KBM-7 (cell line): ENCODE measurements at regions not wholly inside any gene's neighbourhood (a gene's known extent, or its start where the extent isn't known, plus 50 kb on each side); places are given as distances from the start of the nearest gene placed in this dataset.
"Not testable (repeated sequence)": the region's sequence is repeated elsewhere in the genome, so short reads cannot be mapped to it uniquely, and the experiment has no call there.

ENCODE experiments used
- DNase-seq: peaks from one replicate; pipeline ENCODE4 v3.0.0-alpha.2; 2015
- in situ Hi-C: fragments of 300-500 bp; cut with MboI; formaldehyde crosslinking; loops from 2 replicates; pipeline ENCODE4 v1.14.3; 2020; ENCODE audit warnings: low sequenced_read_pairs, low pct_unique_long_range_greater_than_20kb, mixed read lengths

- no peak for DNase-seq
- in situ Hi-C loops: no loop called here
Measured at GRCh38 chr10:57663401-57663800, 604.3 kb downstream of the IPMK start.

GRCh38 chr10:57661206-57661605, 606.5 kb downstream of the IPMK start:
- in situ Hi-C loops: no loop called here
- no peak for DNase-seq

- DNase-seq: peak; percentile 64
- in situ Hi-C loops: no loop called here
Measured at GRCh38 chr10:57657164-57657765, 610.4 kb downstream of the IPMK start.

GRCh38 chr10:57654856-57655255, 612.8 kb downstream of the IPMK start:
- in situ Hi-C loops: no loop called here
- DNase-seq: no peak

GRCh38 chr10:57645108-57645507, 622.6 kb downstream of the IPMK start:
- in situ Hi-C loops, DNase-seq: not testable (repeated sequence)

- in situ Hi-C loops: no loop called here
- DNase-seq: no peak
Measured at GRCh38 chr10:57638411-57638810, 629.3 kb downstream of the IPMK start.

DNA sequence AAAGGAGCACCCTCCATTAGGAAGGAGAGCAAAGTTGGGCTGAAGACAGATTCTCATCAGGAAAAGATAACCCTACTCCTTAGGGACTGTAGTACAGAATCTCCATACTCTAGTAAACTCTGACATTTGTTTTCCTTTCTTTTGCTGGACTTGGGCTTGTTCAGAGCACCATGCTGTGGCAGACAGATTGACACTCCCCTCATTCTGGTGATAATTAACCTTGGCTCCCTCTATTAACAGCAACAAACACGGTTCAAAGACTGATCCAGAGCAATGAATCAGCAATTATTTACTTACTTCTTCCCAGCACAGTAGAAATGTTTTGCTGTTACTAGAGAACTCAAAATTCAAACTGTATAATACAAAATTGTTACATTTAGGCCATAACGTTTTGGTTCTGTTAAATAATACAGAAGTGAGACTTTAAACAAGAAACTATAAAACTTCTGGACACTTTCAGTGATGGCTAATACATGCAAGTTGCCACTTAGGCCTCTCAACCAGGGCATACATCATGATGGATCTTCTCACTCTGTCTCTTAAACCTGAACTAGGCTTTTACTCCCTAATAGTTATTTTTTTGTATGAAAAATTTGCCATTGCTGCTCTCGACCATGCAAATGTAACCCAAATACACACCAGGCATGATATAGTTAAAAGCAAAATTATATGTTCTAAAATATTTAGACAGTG, 639.0 kb downstream of the IPMK start:
- in situ Hi-C loops: no loop called here
- no peak for DNase-seq

GRCh38 chr10:57627642-57628178, 640.0 kb downstream of the IPMK start:
- DNase-seq: no peak
- in situ Hi-C loops: no loop called here

DNA sequence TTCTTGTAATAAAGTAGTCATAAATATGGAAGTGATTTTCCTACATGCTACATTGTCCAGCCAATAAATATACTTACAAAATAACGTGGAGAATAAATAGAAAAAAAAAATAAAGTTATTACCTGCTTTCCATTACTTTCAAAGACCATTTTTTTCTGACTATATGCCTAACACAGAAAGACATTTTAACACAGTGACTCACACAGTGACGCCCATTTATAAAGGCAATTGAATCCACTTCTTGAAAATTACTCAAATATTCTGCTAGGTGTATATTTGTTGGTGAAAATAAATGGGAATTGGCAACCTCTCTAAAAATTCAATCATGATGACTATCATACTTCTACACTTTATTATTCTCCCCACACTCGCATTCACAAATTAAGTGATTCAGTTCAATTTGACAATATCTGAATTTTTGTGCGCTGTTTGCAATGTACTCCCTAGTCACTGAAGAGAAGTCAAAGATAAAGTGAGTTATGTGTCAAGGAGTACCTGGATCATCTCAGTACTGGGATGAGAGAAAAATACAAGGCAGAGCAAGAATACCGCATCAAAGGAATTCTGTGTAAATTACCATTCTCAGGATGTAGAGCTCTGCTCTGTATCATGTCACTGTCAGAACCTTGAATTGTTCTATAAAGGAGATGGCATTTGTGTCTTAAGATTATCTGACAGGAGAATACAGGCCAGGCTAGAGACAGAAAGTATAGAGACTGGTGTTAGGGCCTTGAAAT, 642.7 kb downstream of the IPMK start:
- no peak for DNase-seq
- in situ Hi-C loops: no loop called here

- no peak for DNase-seq
- in situ Hi-C loops: no loop called here
Measured at GRCh38 chr10:57624066-57624465, 643.6 kb downstream of the IPMK start.

- in situ Hi-C loops: no loop called here
Measured at GRCh38 chr10:57621466-57621865, 646.2 kb downstream of the IPMK start.

DNA sequence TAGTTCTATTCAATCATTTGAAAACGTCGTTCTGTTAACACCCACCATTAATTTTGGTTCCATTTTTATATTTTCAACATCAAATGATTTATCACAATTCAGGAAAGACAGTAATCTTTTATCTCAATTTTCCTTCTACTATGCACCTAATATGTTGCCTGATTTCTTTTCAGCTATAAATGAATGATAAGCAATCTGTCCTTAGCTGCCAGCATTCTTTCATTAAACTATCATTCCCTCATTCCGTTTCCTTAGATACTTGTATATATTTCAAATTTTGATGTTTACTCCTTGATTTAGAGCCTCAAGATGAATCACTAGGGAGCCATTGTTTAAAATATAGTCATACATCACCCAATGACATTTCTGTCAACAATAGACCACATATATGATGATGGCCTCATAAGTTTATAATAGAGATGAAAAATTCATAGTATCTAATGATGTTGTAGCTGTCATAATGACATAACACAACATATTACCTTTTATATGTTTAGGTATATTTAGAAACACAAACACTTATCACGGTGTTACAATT, 661.7 kb downstream of the IPMK start:
- in situ Hi-C loops: no loop called here
- no peak for DNase-seq

More at GRCh38 chr10:57621466-57621865, 646.2 kb downstream of the IPMK start:
- no peak for DNase-seq

DNA sequence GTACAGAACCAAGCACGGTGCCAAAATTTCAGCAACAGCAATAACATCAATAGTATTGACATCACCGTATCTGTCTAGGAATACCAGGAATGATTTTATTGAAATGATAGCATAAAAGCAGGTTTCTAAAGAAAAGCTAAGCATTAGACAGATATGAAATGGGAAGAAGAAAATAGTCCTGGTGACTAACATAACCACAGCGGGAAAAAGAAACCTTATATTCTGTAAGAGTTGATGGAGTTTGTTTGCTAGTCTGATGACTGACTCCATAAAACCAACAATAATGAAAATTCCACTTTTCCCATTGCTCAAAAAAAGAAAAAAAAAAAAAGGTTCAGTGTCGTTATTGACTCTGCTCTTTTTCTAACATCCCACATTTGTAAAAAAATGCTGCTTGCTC, 668.3 kb downstream of the IPMK start:
- no peak for DNase-seq
- in situ Hi-C loops: no loop called here

DNA sequence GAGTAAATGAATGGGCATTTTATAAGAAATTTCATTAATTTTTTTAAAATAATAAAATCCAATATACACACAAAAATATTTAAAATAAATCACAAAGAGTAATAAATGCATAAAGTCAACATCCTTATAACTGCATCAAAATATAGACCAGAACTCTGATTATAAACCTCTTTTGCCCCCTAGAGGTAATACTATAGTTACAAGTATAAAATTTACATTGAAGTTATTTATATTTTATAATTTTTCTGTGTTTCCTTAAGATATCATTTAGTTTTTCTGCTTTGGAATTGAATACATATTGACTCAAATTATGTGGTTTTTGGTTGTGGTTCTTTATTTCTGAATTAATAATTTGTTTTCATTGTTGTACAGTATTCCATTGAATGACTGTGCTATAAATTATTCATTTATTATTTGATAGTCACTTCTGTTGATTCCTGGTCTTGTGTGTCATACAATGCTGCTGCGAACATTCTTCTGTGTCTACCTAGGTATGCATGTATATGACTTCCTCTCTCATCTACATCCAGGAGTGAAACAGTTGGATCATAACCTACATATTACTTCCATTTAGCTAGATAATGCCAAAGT, 673.6 kb downstream of the IPMK start:
- no peak for DNase-seq
- in situ Hi-C loops: no loop called here

- in situ Hi-C loops: no loop called here
- DNase-seq: peak; percentile 32
Measured at GRCh38 chr10:57579926-57580325, 687.8 kb downstream of the IPMK start.

DNA sequence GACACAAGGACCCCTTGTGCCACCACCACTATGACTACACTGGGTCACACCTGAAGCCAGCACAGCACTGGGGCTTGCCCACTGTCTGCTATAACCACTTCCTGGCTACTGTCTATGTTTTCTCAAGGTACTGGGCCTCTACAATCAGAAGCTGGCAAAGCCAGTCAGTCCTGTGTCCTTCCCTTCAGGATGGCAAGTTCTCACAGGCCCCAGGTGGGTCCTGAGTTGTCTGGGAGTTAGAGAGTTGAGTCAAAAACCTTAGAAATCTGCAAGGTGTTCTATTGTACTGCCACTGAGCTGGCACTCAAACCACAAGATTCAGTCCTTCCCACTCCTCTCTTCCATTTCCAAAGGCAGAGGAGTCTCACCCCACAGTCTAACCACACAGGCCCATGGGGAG, 705.5 kb downstream of the IPMK start:
- in situ Hi-C loops: no loop called here
- DNase-seq: no peak

DNA sequence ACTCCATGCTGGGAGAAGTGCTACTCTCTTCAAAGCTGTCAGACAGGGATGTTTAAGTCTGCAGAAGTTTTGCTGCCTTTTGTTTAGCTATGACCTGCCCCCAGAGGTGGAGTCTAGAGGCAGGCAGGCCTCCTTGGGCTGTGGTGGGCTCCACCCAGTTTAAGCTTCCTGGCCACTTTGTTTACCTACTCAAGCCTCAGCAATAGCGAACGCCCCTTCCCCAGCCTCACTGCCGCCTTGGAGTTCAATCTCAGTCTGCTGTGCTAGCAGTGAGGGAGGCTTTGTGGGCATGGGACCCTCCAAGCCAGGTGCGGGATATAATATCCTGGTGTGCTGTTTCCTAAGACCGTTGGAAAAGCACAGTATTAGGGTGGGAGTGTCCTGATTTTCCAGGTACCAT, 715.9 kb downstream of the IPMK start:
- DNase-seq, in situ Hi-C loops: not testable (repeated sequence)

DNA sequence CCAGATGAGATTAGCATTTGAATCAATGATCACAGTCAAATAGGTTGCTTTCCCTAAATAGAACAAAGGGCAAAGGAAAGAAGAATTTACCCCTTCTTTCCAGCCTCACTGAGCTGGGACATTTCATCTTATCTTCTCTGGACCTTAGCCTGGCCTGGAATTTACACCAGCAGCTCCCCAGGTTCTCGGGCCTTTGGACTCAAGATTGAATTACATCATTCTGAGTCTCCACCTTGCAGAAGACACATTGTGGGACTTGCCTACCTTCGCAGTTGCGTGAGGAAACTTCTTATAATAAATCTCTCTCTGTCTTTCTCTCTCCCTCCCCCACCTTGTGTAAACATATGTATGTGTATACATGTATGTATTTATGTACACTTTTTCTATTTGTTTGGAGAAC, 732.4 kb downstream of the IPMK start:
- in situ Hi-C loops: no loop called here
- no peak for DNase-seq

DNA sequence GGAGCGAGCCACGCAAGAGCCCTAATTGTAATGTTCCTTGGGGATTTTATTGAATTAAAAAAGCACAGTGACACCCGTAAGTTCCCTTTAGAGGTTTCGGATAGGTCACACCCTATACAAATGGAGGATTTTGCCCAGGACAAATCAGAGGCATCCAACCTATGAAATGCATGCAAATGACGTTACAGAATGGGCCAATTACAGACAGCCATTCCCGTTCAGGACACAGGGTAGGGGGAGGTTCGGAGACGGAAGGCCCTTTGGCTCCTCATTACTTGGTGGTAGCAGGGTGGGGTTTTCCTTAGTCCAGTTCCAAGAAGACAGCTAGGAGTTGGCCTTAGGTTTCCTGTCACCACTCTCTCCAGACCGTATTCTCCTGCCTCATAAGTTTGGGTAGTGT, 754.1 kb downstream of the IPMK start:
- in situ Hi-C loops: no loop called here
- no peak for DNase-seq

DNA sequence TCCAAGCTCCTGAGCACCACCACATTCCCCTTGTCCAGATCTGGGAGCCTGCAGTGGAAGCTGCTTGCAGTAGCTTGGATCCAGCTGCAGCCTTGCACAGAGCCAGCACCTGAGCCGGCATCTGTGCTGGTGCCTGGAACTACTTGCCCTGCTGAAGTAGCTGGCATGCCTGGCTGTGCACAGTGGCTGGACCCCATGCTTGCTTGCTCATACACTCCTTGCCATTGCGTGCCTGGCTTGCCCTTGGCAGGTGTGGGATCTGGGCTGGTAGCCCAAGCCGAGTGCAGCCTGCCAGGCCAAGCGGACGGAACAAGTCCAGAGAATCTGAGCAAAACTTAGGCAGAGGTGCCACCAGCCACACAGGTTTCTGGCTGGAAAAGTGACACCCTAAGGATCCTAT, 759.9 kb downstream of the IPMK start:
- in situ Hi-C loops: no loop called here
- no peak for DNase-seq
